ENCODE measurements at regions not wholly inside any gene's neighbourhood (a gene's known extent, or its start where the extent isn't known, plus 50 kb on each side); places are given as distances from the start of the nearest gene placed in this dataset.

- no CpG with 5 or more reads among the region's 4 CpGs for WGBS (ENCODE audit: insufficient coverage, insufficient read length)
- no peaks in the 10 kb centered on the region for H3K4me1 ChIP-seq (ENCODE audit: control insufficient read depth, insufficient read depth, low read length)
- H3K27ac ChIP-seq (ENCODE audit: low read length) = no peak overlapping the region
- no peak overlapping the region for H3K4me3 ChIP-seq (ENCODE audit: low read length)
- no peaks in the 10 kb centered on the region for H3K36me3 ChIP-seq (ENCODE audit: control insufficient read depth, insufficient read depth, low read length)
- no peaks in the 10 kb centered on the region for H3K27me3 ChIP-seq (ENCODE audit: control insufficient read depth, insufficient read depth, low read length)
- no peaks in the 10 kb centered on the region for H3K9me3 ChIP-seq (ENCODE audit: control insufficient read depth, insufficient read depth, low read length)
- DNase-seq (ENCODE audit: low read depth, low spot score) = no peak
Measured at GRCh38 chr5:158525663-158526062, 574.1 kb downstream of the EBF1 start.

- no peak for DNase-seq (ENCODE audit: low read depth, low spot score)
- Histone ChIP-seq H3K27ac (ENCODE audit: low read length) (no peak overlapping the region), H3K27me3 (ENCODE audit: control insufficient read depth, insufficient read depth, low read length) (no peaks in the 10 kb centered on the region), H3K9me3 (ENCODE audit: control insufficient read depth, insufficient read depth, low read length) (no peaks in the 10 kb centered on the region), H3K36me3 (ENCODE audit: control insufficient read depth, insufficient read depth, low read length) (no peaks in the 10 kb centered on the region), H3K4me1 (ENCODE audit: control insufficient read depth, insufficient read depth, low read length) (no peaks in the 10 kb centered on the region), H3K4me3 (ENCODE audit: low read length) (no peak overlapping the region)
Measured at GRCh38 chr5:158524070-158524469, 575.6 kb downstream of the EBF1 start.

GRCh38 chr5:158522776-158523175 lies 576.9 kb downstream of the EBF1 start:
- no peak overlapping the region for H3K27ac ChIP-seq (ENCODE audit: low read length)
- no peak overlapping the region for H3K4me3 ChIP-seq (ENCODE audit: low read length)
- H3K36me3 ChIP-seq (ENCODE audit: control insufficient read depth, insufficient read depth, low read length) = no peaks in the 10 kb centered on the region
- H3K9me3 ChIP-seq (ENCODE audit: control insufficient read depth, insufficient read depth, low read length) = no peaks in the 10 kb centered on the region
- no peaks in the 10 kb centered on the region for H3K4me1 ChIP-seq (ENCODE audit: control insufficient read depth, insufficient read depth, low read length)
- DNase-seq (ENCODE audit: low read depth, low spot score) = no peak
- WGBS (ENCODE audit: insufficient coverage, insufficient read length) = no CpG with 5 or more reads among the region's 2 CpGs
- no peaks in the 10 kb centered on the region for H3K27me3 ChIP-seq (ENCODE audit: control insufficient read depth, insufficient read depth, low read length)

- Histone ChIP-seq H3K36me3 (ENCODE audit: control insufficient read depth, insufficient read depth, low read length) (no peaks in the 10 kb centered on the region), H3K9me3 (ENCODE audit: control insufficient read depth, insufficient read depth, low read length) (no peaks in the 10 kb centered on the region), H3K27me3 (ENCODE audit: control insufficient read depth, insufficient read depth, low read length) (no peaks in the 10 kb centered on the region), H3K4me3 (ENCODE audit: low read length) (no peak overlapping the region), H3K27ac (ENCODE audit: low read length) (no peak overlapping the region), H3K4me1 (ENCODE audit: control insufficient read depth, insufficient read depth, low read length) (no peaks in the 10 kb centered on the region; the same call in 1 of the 2 replicates)
- WGBS (ENCODE audit: insufficient coverage, insufficient read length) = no CpG with 5 or more reads among the region's 3 CpGs
- DNase-seq (ENCODE audit: low read depth, low spot score) = no peak
Measured at GRCh38 chr5:158521995-158522394, 577.7 kb downstream of the EBF1 start.

GRCh38 chr5:158519433-158520021 lies 580.2 kb downstream of the EBF1 start:
- no CpG with 5 or more reads among the region's 3 CpGs for WGBS (ENCODE audit: insufficient coverage, insufficient read length)
- Histone ChIP-seq H3K36me3 (ENCODE audit: control insufficient read depth, insufficient read depth, low read length) (no peaks in the 10 kb centered on the region), H3K27ac (ENCODE audit: low read length) (no peak overlapping the region), H3K4me3 (ENCODE audit: low read length) (no peak overlapping the region), H3K4me1 (ENCODE audit: control insufficient read depth, insufficient read depth, low read length) (no peaks in the 10 kb centered on the region; the same call in 1 of the 2 replicates), H3K9me3 (ENCODE audit: control insufficient read depth, insufficient read depth, low read length) (no peaks in the 10 kb centered on the region), H3K27me3 (ENCODE audit: control insufficient read depth, insufficient read depth, low read length) (no peaks in the 10 kb centered on the region)
- DNase-seq (ENCODE audit: low read depth, low spot score) = no peak

- H3K4me1 ChIP-seq (ENCODE audit: control insufficient read depth, insufficient read depth, low read length) = no peaks in the 10 kb centered on the region; the same call in 1 of the 2 replicates
- no peak overlapping the region for H3K27ac ChIP-seq (ENCODE audit: low read length)
- H3K4me3 ChIP-seq (ENCODE audit: low read length) = no peak overlapping the region
- H3K36me3 ChIP-seq (ENCODE audit: control insufficient read depth, insufficient read depth, low read length) = no peaks in the 10 kb centered on the region
- WGBS (ENCODE audit: insufficient coverage, insufficient read length) = no CpG with 5 or more reads among the region's 2 CpGs
- H3K27me3 ChIP-seq (ENCODE audit: control insufficient read depth, insufficient read depth, low read length) = no peaks in the 10 kb centered on the region
- no peak for DNase-seq (ENCODE audit: low read depth, low spot score)
- no peaks in the 10 kb centered on the region for H3K9me3 ChIP-seq (ENCODE audit: control insufficient read depth, insufficient read depth, low read length)
Measured at GRCh38 chr5:158516521-158516920, 583.2 kb downstream of the EBF1 start.

GRCh38 chr5:158514986-158515359 lies 584.7 kb downstream of the EBF1 start:
- H3K4me1 ChIP-seq (ENCODE audit: control insufficient read depth, insufficient read depth, low read length) = no peaks in the 10 kb centered on the region; the same call in 1 of the 2 replicates
- H3K9me3 ChIP-seq (ENCODE audit: control insufficient read depth, insufficient read depth, low read length) = no peaks in the 10 kb centered on the region
- no CpG with 5 or more reads among the region's 3 CpGs for whole genome bisulfite sequencing (ENCODE audit: insufficient coverage, insufficient read length)
- no peaks in the 10 kb centered on the region for H3K36me3 ChIP-seq (ENCODE audit: control insufficient read depth, insufficient read depth, low read length)
- H3K4me3 ChIP-seq (ENCODE audit: low read length) = no peak overlapping the region
- H3K27me3 ChIP-seq (ENCODE audit: control insufficient read depth, insufficient read depth, low read length) = no peaks in the 10 kb centered on the region
- no peak overlapping the region for H3K27ac ChIP-seq (ENCODE audit: low read length)
- no peak for DNase-seq (ENCODE audit: low read depth, low spot score)

GRCh38 chr5:158514319-158514985 lies 585.3 kb downstream of the EBF1 start:
- Histone ChIP-seq H3K4me3 (ENCODE audit: low read length) (no peak overlapping the region), H3K27ac (ENCODE audit: low read length) (no peak overlapping the region), H3K4me1 (ENCODE audit: control insufficient read depth, insufficient read depth, low read length) (no peaks in the 10 kb centered on the region; the same call in 1 of the 2 replicates), H3K36me3 (ENCODE audit: control insufficient read depth, insufficient read depth, low read length) (no peaks in the 10 kb centered on the region), H3K9me3 (ENCODE audit: control insufficient read depth, insufficient read depth, low read length) (no peaks in the 10 kb centered on the region), H3K27me3 (ENCODE audit: control insufficient read depth, insufficient read depth, low read length) (no peaks in the 10 kb centered on the region)
- no peak for DNase-seq (ENCODE audit: low read depth, low spot score)
- no CpG with 5 or more reads among the region's 1 CpG for WGBS (ENCODE audit: insufficient coverage, insufficient read length)

- H3K9me3 ChIP-seq (ENCODE audit: control insufficient read depth, insufficient read depth, low read length) = no peaks in the 10 kb centered on the region
- no peaks in the 10 kb centered on the region for H3K36me3 ChIP-seq (ENCODE audit: control insufficient read depth, insufficient read depth, low read length)
- H3K4me1 ChIP-seq (ENCODE audit: control insufficient read depth, insufficient read depth, low read length) = no peaks in the 10 kb centered on the region; the same call in 1 of the 2 replicates
- H3K27ac ChIP-seq (ENCODE audit: low read length) = no peak overlapping the region
- H3K27me3 ChIP-seq (ENCODE audit: control insufficient read depth, insufficient read depth, low read length) = no peaks in the 10 kb centered on the region
- WGBS (ENCODE audit: insufficient coverage, insufficient read length) = no CpG with 5 or more reads among the region's 6 CpGs
- H3K4me3 ChIP-seq (ENCODE audit: low read length) = no peak overlapping the region
- DNase-seq (ENCODE audit: low read depth, low spot score) = no peak
Measured at GRCh38 chr5:158513490-158514318, 586.0 kb downstream of the EBF1 start.

GRCh38 chr5:158511454-158511853 lies 588.3 kb downstream of the EBF1 start:
- H3K36me3 ChIP-seq (ENCODE audit: control insufficient read depth, insufficient read depth, low read length) = no peaks in the 10 kb centered on the region
- H3K9me3 ChIP-seq (ENCODE audit: control insufficient read depth, insufficient read depth, low read length) = no peaks in the 10 kb centered on the region
- H3K27ac ChIP-seq (ENCODE audit: low read length) = no peak overlapping the region
- H3K4me1 ChIP-seq (ENCODE audit: control insufficient read depth, insufficient read depth, low read length) = no peaks in the 10 kb centered on the region
- no peaks in the 10 kb centered on the region for H3K27me3 ChIP-seq (ENCODE audit: control insufficient read depth, insufficient read depth, low read length)
- no peak overlapping the region for H3K4me3 ChIP-seq (ENCODE audit: low read length)
- DNase-seq (ENCODE audit: low read depth, low spot score) = no peak

All from iPS DF 6.9 (cell line).